ENCODE measurements at regions not wholly inside any gene's neighbourhood (a gene's known extent, or its start where the extent isn't known, plus 50 kb on each side); places are given as distances from the start of the nearest gene placed in this dataset.
"Not testable (repeated sequence)": the region's sequence is repeated elsewhere in the genome, so short reads cannot be mapped to it uniquely, and the experiment has no call there.

DNA sequence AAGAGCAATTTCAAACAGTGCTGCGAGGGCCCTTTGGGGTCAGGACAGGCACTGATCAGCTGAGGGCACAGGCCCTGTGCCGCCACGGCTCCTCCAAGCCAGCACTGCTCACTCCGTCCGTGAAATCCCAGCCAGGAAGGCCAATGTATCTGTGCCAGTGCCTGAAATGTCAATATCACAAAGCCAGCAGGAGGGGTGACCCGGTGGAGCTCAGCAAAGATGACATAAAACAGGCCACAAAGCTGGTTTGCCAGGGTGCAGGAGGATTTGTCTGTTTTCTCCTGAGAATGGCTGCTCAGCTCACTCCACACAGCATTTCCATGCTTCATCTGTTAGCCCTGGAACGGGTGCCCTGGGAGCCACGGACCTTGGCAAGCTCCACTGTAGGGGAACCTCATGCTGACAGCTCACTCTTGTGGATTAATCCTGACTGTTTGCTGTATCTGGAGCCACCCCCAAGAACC lies 192.5 kb upstream of the SULF2 start:
- not testable (repeated sequence) for H3K9me3 ChIP-seq (ENCODE audit: control insufficient read depth, insufficient read depth, low read length); H3K4me3 ChIP-seq (ENCODE audit: low read depth, low read length); H3K27ac ChIP-seq (ENCODE audit: low read depth, low read length); H3K27me3 ChIP-seq (ENCODE audit: control insufficient read depth, insufficient read depth, low read length); H3K36me3 ChIP-seq (ENCODE audit: control insufficient read depth, insufficient read depth, low read length)
- DNase-seq (ENCODE audit: low read depth in 4 of 6, low spot score in 6 of 6) = peak in 1 of 6 donors; percentile 66
- peaks cover 41% of the 10 kb centered on the region for H3K4me1 ChIP-seq (ENCODE audit: control insufficient read depth, insufficient read depth, low read length)
- WGBS (ENCODE audit: insufficient coverage) = 29% methylated on average over 6 of the region's 8 CpGs

DNA sequence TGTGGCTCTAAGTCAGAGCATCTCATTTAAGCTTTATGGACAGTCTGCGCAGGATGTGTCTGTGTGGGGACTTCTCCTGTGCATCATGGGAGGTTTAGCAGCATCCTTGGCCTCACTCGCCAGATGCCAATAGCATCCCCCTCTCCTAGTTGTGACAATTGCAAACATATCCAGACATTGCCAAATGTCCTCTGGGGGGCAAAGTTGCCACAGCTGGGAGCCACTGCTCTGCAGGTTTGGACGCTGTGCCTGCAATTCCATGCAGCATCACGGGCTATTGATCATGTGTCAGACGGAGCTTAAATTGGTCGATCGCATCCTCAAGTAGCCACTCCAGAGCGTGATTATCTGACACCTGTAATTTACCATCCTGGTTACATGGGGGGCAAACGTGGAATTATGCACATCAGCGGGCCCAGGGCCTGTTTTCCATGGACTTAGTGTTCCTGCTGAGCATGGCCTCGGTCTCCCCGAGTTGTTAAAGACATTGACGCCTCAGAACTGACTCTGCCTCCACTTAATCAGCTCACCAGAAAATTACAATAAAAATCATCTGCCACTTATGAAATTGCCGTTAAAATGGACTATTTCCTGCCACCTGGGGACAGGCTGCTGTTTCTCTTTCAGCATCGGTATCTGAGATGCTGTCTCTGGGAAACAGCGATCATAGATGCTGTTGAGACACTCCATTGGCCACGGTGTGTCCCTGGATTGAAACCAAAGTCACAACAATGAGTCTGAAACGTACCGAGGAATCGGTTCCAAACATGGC lies 191.9 kb upstream of the SULF2 start:
- not testable (repeated sequence) for H3K36me3 ChIP-seq (ENCODE audit: control insufficient read depth, insufficient read depth, low read length); H3K9me3 ChIP-seq (ENCODE audit: control insufficient read depth, insufficient read depth, low read length); H3K27me3 ChIP-seq (ENCODE audit: control insufficient read depth, insufficient read depth, low read length); H3K27ac ChIP-seq (ENCODE audit: low read depth, low read length); H3K4me3 ChIP-seq (ENCODE audit: low read depth, low read length)
- peak in 1 of 6 donors; percentile 81 for DNase-seq (ENCODE audit: low read depth in 4 of 6, low spot score in 6 of 6)
- 34% methylated on average over 18 of the region's 20 CpGs for WGBS (ENCODE audit: insufficient coverage)
- H3K4me1 ChIP-seq (ENCODE audit: control insufficient read depth, insufficient read depth, low read length) = peaks cover 43% of the 10 kb centered on the region

DNA sequence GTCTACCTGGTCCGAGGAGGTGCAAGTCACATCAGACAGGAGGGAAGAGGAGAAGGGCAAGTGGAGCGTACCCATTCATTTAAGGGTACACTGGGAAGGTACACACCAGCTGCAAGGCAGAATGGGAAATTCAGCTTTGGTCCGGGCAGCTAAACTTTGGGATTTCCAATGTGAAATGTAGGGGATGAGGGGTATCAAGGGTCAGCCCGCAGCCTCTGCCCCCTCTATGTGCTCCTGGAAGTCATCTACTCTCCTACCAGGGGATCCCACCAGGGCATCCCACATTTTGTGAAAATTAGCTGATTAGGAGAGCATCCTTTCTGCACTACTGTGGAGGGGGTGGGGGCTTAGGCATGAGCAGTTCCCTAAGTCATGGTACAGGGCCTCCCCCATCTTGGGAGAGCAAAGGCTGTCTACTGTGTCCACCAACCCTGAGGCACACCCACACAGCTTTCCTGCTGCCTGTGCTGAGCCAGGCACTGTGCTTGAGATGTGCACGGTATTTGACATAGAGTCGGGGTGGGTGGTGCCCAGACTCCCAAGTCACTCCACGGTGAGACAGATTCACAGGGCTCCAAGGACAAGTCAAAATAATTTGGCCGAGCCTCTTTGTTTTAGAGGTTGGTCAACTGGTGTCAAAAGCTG lies 189.1 kb upstream of the SULF2 start:
- Histone ChIP-seq H3K9me3 (ENCODE audit: control insufficient read depth, insufficient read depth, low read length) (no peaks in the 10 kb centered on the region), H3K27me3 (ENCODE audit: control insufficient read depth, insufficient read depth, low read length) (peaks cover 9% of the 10 kb centered on the region), H3K4me1 (ENCODE audit: control insufficient read depth, insufficient read depth, low read length) (peaks cover 54% of the 10 kb centered on the region), H3K36me3 (ENCODE audit: control insufficient read depth, insufficient read depth, low read length) (no peaks in the 10 kb centered on the region), H3K4me3 (ENCODE audit: low read depth, low read length) (no peak overlapping the region), H3K27ac (ENCODE audit: low read depth, low read length) (no peak overlapping the region)
- WGBS (ENCODE audit: insufficient coverage) = 88% methylated on average over 6 of the region's 8 CpGs
- no peak for DNase-seq (ENCODE audit: low read depth in 4 of 6, low spot score in 6 of 6)

DNA sequence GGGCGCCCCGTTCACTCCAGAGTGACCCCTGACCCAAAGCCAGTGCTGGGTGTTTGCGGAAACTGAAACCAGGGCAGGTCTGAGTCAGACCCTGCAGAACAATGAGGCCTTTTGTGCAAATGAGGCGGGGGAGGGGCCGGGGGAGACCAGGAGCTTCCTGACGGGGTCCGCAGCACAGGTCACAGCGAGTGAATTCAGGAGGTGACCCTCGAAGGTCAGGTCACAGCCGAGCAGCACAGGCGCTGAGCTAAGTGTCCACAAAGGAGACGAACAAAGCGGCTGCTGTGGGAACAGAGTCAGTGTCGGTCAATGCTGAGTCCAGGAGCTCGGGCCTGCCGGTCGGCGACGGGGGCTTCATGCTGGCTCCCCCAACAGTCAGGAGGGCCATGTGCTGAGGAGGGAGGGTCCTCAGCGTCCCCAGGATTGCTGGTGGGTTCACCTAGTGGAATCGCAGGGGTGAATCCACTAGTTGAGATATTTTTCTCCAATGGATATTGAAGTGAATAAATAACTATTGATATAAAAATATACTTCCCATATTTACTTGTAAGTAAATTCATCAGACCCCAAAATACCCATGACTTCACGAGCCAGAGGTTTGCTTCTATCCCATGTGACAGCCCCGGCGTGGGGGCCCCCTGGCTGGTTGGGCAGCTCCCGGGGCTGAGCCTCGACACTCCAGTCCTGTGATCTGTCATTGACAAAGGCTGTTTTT lies 188.4 kb upstream of the SULF2 start:
- H3K9me3 ChIP-seq (ENCODE audit: control insufficient read depth, insufficient read depth, low read length) = no peaks in the 10 kb centered on the region
- 38% methylated on average over 23 of the region's 26 CpGs for WGBS (ENCODE audit: insufficient coverage)
- DNase-seq (ENCODE audit: low read depth in 4 of 6, low spot score in 6 of 6) = no peak
- H3K4me3 ChIP-seq (ENCODE audit: low read depth, low read length) = no peak overlapping the region
- peaks cover 47% of the 10 kb centered on the region for H3K4me1 ChIP-seq (ENCODE audit: control insufficient read depth, insufficient read depth, low read length)
- H3K36me3 ChIP-seq (ENCODE audit: control insufficient read depth, insufficient read depth, low read length) = no peaks in the 10 kb centered on the region
- H3K27ac ChIP-seq (ENCODE audit: low read depth, low read length) = no peak overlapping the region
- H3K27me3 ChIP-seq (ENCODE audit: control insufficient read depth, insufficient read depth, low read length) = peaks cover 9% of the 10 kb centered on the region

DNA sequence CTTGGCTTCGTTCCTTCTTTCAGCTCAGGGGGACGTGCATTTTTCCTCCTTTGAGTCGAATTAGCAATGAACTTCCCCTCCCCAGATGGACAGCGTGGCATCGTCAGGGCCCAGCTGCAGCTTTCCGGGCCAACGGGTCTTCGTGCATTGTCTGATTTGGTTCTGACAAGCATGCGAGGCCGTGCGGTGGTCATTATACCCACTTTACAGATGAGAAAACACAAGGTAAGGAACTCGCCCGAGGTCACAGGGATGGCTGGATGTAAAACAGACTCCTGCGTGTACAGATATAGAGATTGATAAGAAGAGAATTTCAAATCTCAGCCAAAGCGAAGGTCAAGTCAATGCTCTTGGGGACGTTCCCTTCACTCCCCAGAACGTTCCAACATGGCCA lies 187.6 kb upstream of the SULF2 start:
- DNase-seq (ENCODE audit: low read depth in 4 of 6, low spot score in 6 of 6) = no peak
- Histone ChIP-seq H3K27ac (ENCODE audit: low read depth, low read length) (no peak overlapping the region), H3K27me3 (ENCODE audit: control insufficient read depth, insufficient read depth, low read length) (peaks cover 9% of the 10 kb centered on the region), H3K4me3 (ENCODE audit: low read depth, low read length) (no peak overlapping the region), H3K9me3 (ENCODE audit: control insufficient read depth, insufficient read depth, low read length) (no peaks in the 10 kb centered on the region), H3K4me1 (ENCODE audit: control insufficient read depth, insufficient read depth, low read length) (peaks cover 45% of the 10 kb centered on the region), H3K36me3 (ENCODE audit: control insufficient read depth, insufficient read depth, low read length) (no peaks in the 10 kb centered on the region)
- WGBS (ENCODE audit: insufficient coverage) = 36% methylated on average over 8 of the region's 17 CpGs

DNA sequence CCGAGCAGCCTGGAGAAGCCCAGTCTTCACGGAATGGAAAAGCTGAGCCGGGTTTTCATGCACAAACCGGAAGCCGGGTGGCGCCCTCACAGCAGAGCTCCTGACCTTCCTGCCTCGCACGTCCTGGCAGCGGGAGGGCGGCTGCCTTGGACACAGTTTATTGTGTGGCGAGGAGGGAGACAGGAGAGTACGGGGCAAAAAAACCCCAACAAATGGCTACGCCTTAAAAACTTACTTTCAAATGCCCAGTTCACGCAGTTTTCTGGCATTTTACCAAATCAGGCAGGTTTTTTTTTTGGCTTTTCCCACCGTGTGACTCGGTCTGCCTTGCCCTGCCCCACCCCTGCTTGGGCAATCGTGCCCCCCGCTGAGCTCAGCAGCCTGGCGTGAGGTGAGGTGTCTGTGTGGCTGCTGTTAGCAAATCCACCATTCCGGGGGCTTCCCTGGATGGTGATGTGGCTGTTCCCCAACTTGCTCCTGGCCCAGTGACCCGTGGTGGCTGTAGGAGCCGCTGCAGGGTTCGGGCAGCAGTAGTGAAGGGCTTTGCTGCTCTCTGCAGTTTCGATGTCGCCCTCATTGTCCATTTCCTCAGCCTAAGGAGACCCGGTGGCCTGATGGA lies 187.1 kb upstream of the SULF2 start:
- not testable (repeated sequence) for H3K27ac ChIP-seq (ENCODE audit: low read depth, low read length); H3K27me3 ChIP-seq (ENCODE audit: control insufficient read depth, insufficient read depth, low read length); H3K9me3 ChIP-seq (ENCODE audit: control insufficient read depth, insufficient read depth, low read length); H3K4me3 ChIP-seq (ENCODE audit: low read depth, low read length); H3K36me3 ChIP-seq (ENCODE audit: control insufficient read depth, insufficient read depth, low read length)
- peak in 2 of 6 donors; percentile 52 to 66 for DNase-seq (ENCODE audit: low read depth in 4 of 6, low spot score in 6 of 6)
- WGBS (ENCODE audit: insufficient coverage) = 34% methylated on average over 19 of the region's 26 CpGs
- peaks cover 39% of the 10 kb centered on the region for H3K4me1 ChIP-seq (ENCODE audit: control insufficient read depth, insufficient read depth, low read length)

DNA sequence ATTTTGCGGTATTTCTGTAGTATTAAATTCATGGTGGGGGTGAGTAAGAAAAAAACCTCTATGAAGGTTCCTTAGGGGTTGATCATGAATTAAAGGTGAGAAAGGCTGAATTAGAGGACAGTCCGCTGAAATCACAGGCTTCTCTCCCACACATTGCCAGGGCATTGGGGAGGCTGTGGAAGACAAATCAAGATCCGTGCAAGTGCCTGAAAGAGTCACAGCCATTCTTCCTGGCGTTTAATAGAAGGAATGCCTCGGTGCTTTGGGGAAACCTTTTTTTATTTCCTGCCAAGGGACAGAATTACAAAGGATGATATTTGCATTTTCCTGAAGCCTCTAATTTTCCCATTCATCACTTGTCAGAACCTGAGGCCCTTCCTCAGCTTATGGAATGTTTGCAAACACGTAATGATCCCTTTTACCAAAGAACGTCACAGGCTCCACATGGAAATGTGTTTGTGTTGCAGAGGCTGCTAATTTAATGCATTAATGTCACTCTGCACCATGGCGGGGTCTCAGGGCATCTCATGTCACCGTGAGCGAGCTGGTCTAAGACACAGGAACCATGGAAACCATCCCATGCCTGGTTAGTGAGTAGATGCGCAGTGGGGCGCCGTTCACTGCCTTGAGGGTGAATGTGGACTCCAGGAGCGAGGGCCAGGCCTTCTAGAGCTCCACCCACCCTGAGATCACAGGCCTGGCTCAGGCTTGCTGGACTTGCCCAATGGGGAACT lies 185.9 kb upstream of the SULF2 start:
- Histone ChIP-seq H3K4me1 (ENCODE audit: control insufficient read depth, insufficient read depth, low read length) (peaks cover 34% of the 10 kb centered on the region), H3K9me3 (ENCODE audit: control insufficient read depth, insufficient read depth, low read length) (no peaks in the 10 kb centered on the region), H3K27ac (ENCODE audit: low read depth, low read length) (no peak overlapping the region), H3K4me3 (ENCODE audit: low read depth, low read length) (no peak overlapping the region), H3K27me3 (ENCODE audit: control insufficient read depth, insufficient read depth, low read length) (peaks cover 9% of the 10 kb centered on the region), H3K36me3 (ENCODE audit: control insufficient read depth, insufficient read depth, low read length) (no peaks in the 10 kb centered on the region)
- DNase-seq (ENCODE audit: low read depth in 4 of 6, low spot score in 6 of 6) = peak in 1 of 6 donors; percentile 64
- WGBS (ENCODE audit: insufficient coverage) = 48% methylated on average over 8 of the region's 14 CpGs

DNA sequence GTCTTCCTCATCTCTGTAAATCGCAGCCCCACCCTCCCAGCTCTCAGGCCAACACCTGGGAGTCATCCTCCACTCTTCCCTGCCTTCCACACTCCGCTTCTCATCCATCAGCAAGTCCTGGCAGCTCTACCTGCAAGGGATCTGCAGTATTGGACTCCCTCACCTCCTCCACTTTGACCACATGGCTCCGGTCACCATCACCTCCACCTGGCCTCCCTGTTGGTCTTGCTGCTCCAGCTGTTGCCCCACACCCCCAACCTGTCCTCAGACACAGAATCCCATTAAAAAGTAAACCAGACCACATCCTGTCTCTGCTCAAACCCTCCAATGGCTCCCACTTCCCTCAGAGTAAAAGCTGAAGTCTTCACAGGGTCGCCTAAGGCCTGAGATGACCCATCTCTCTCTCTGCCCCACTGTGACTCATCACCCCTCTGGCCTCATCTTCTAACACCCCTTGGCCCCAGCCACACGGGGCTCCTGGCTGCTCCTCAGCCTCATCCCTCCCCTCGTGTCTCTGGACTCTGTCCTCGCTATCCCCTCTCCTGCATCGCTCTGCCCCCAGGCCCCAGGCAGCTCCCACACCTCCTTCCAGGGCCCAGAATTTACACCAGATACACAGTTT lies 185.1 kb upstream of the SULF2 start:
- Histone ChIP-seq H3K4me1 (ENCODE audit: control insufficient read depth, insufficient read depth, low read length) (peaks cover 34% of the 10 kb centered on the region), H3K27me3 (ENCODE audit: control insufficient read depth, insufficient read depth, low read length) (peaks cover 9% of the 10 kb centered on the region), H3K36me3 (ENCODE audit: control insufficient read depth, insufficient read depth, low read length) (no peaks in the 10 kb centered on the region), H3K27ac (ENCODE audit: low read depth, low read length) (no peak overlapping the region), H3K4me3 (ENCODE audit: low read depth, low read length) (no peak overlapping the region), H3K9me3 (ENCODE audit: control insufficient read depth, insufficient read depth, low read length) (no peaks in the 10 kb centered on the region)
- DNase-seq (ENCODE audit: low read depth in 4 of 6, low spot score in 6 of 6) = no peak
- WGBS (ENCODE audit: insufficient coverage) = 78% methylated on average over 8 of the region's 8 CpGs

DNA sequence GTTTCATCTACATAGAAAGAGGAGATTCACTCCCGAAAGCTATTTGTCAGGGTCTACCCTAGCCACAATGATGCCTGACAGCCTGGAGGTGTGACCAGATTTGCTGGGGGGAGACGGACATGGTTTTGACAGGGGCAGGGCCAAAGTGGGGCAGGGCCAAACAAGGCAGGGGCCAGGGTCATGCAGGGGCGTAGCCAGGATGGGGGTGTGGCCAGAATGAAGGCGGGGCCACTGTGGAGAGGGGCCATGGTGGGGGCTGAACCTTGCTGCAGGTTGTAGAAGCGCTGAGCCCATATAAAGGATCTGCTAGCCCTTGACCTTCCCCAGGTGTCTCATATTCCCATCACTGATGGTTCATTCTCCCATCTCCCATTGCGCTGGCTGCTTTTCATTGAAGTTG lies 184.1 kb upstream of the SULF2 start:
- 91% methylated on average over 5 of the region's 6 CpGs for WGBS (ENCODE audit: insufficient coverage)

More for the DNA sequence above, 184.1 kb upstream of the SULF2 start:
- DNase-seq (ENCODE audit: low read depth in 4 of 6, low spot score in 6 of 6) = no peak
- Histone ChIP-seq H3K4me3 (ENCODE audit: low read depth, low read length) (no peak overlapping the region), H3K4me1 (ENCODE audit: control insufficient read depth, insufficient read depth, low read length) (peaks cover 34% of the 10 kb centered on the region), H3K36me3 (ENCODE audit: control insufficient read depth, insufficient read depth, low read length) (no peaks in the 10 kb centered on the region), H3K27ac (ENCODE audit: low read depth, low read length) (no peak overlapping the region), H3K9me3 (ENCODE audit: control insufficient read depth, insufficient read depth, low read length) (no peaks in the 10 kb centered on the region), H3K27me3 (ENCODE audit: control insufficient read depth, insufficient read depth, low read length) (peaks cover 11% of the 10 kb centered on the region)

All from spinal cord (tissue), 9 donors.